GM18502 (cell line): ENCODE measurements at regions not wholly inside any gene's neighbourhood (a gene's known extent, or its start where the extent isn't known, plus 50 kb on each side); places are given as distances from the start of the nearest gene placed in this dataset.
"Not testable (repeated sequence)": the region's sequence is repeated elsewhere in the genome, so short reads cannot be mapped to it uniquely, and the experiment has no call there.

Experiments used
- ATAC-seq: cut with Tn5 transposase; IDR thresholded peaks from one replicate; pipeline ENCODE4 v1.9.1; 2021; ENCODE audit warnings: mild to moderate bottlenecking; ENCODE audit not compliant: unreplicated experiment, poor library complexity

GRCh38 chr17:27049104-27049784 lies 244.7 kb upstream of the WSB1 start:
- no peak for ATAC-seq

- ATAC-seq: no peak
These were observed 228.3 kb upstream of the WSB1 start for GRCh38 chr17:27065588-27065987.

- ATAC-seq: no peak
These were observed 227.6 kb upstream of the WSB1 start for GRCh38 chr17:27066315-27066714.

- no peak for ATAC-seq
These were observed 223.9 kb upstream of the WSB1 start for GRCh38 chr17:27069842-27070508.

GRCh38 chr17:27070836-27071235 lies 223.1 kb upstream of the WSB1 start:
- no peak for ATAC-seq

GRCh38 chr17:27072885-27073284 lies 221.0 kb upstream of the WSB1 start:
- no peak for ATAC-seq

GRCh38 chr17:27076814-27077213 lies 217.1 kb upstream of the WSB1 start:
- no peak for ATAC-seq

GRCh38 chr17:27078296-27078695 lies 215.6 kb upstream of the WSB1 start:
- no peak for ATAC-seq

- no peak for ATAC-seq
These were observed 214.3 kb upstream of the WSB1 start for GRCh38 chr17:27079660-27080059.

GRCh38 chr17:27081002-27081638 lies 212.8 kb upstream of the WSB1 start:
- no peak for ATAC-seq

GRCh38 chr17:27082023-27082774 lies 211.7 kb upstream of the WSB1 start:
- no peak for ATAC-seq

GRCh38 chr17:27082775-27083154 lies 211.1 kb upstream of the WSB1 start:
- ATAC-seq: no peak

GRCh38 chr17:27083408-27084185 lies 210.3 kb upstream of the WSB1 start:
- ATAC-seq: no peak

- no peak for ATAC-seq
These were observed 208.4 kb upstream of the WSB1 start for GRCh38 chr17:27085517-27085916.

- ATAC-seq: no peak
These were observed 207.4 kb upstream of the WSB1 start for GRCh38 chr17:27086526-27086925.

GRCh38 chr17:27087935-27088766 lies 205.8 kb upstream of the WSB1 start:
- no peak for ATAC-seq

GRCh38 chr17:27088767-27089078 lies 205.2 kb upstream of the WSB1 start:
- no peak for ATAC-seq

GRCh38 chr17:27089079-27089928 lies 204.6 kb upstream of the WSB1 start:
- not testable (repeated sequence) for ATAC-seq

GRCh38 chr17:27089929-27090247 lies 204.0 kb upstream of the WSB1 start:
- no peak for ATAC-seq
